GM23248 (cell line): ENCODE measurements at regions not wholly inside any gene's neighbourhood (a gene's known extent, or its start where the extent isn't known, plus 50 kb on each side); places are given as distances from the start of the nearest gene placed in this dataset.

Experiments
- EZH2 ChIP-seq: fragments of 200-600 bp; sonication (generic); IDR thresholded peaks from 2 replicates; pipeline ENCODE4 v1.6.1; 2018; ENCODE audit warnings: antibody characterized with exemption, mild to moderate bottlenecking; ENCODE audit not compliant: insufficient read depth, poor library complexity, severe bottlenecking
- EZH2phosphoT487 ChIP-seq: fragments of 200-600 bp; sonication (generic); IDR thresholded peaks from 2 replicates; pipeline ENCODE4 v1.6.1; 2018; ENCODE audit warnings: antibody characterized with exemption, moderate library complexity, mild to moderate bottlenecking, low read depth; ENCODE audit not compliant: insufficient read depth

DNA sequence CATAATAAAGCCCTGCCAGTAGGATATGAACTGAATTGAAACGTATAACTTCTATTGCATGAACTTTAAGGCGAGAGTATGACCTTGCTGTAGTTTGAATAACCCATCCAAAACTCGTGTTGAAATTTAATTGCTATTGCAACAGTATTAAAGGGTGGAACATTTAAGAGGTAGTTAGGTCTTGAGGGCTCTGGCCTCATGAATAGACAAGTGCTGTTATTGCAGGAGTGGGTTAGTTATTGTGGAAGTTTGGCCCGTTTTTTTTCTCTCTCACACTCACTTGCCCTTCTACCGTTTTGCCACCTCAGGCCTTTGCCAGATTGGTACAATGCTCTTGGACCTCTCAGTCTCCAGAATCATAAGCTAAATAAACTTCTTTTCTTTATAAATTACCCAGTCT is 473.7 kb upstream of the SYT1 start:
- TF ChIP-seq EZH2 = no peak
- no peak for TF ChIP-seq EZH2phosphoT487
